BJ (cell line): ENCODE measurements at regions not wholly inside any gene's neighbourhood (a gene's known extent, or its start where the extent isn't known, plus 50 kb on each side); places are given as distances from the start of the nearest gene placed in this dataset.

Source experiments
- CTCF ChIA-PET: fragments of 350-600 bp; formaldehyde crosslinking; extraction: SDS; loops from one replicate; lab custom pipeline; 2021; ENCODE audit warnings: antibody characterized with exemption, inconsistent platforms; lab: Yijun Ruan, JAX
- POLR2A ChIA-PET: fragments of 300-600 bp; sonication (Branson Sonifier 250); formaldehyde crosslinking; extraction: SDS; loops from one replicate; lab custom pipeline; 2021; ENCODE audit warnings: antibody characterized with exemption; lab: Charles Lee
- DNase-seq: peaks from one replicate; pipeline ENCODE4 v3.0.0-alpha.2; 2011; ENCODE audit warnings: low read depth
- H3K27me3 ChIP-seq: 2 replicates; pipeline ENCODE4 v1.6.0; 2011; ENCODE audit warnings: low read length; ENCODE audit not compliant: control insufficient read depth, insufficient read depth
- H3K36me3 ChIP-seq: 2 replicates; pipeline ENCODE4 v1.5.1; 2011; ENCODE audit warnings: low read length; ENCODE audit not compliant: control insufficient read depth, insufficient read depth
- H3K4me3 ChIP-seq: 2 replicates; pipeline ENCODE4 v1.5.1; 2011; ENCODE audit warnings: low read depth, mild to moderate bottlenecking, control low read depth, low read length
- TF ChIP-seq, protein P1 (sequence below): IDR thresholded peaks from 2 replicates; pipeline ENCODE4 v1.5.1; 2011; ENCODE audit warnings: low read depth, mild to moderate bottlenecking, control low read depth, inconsistent platforms, low read length, moderate library complexity; ENCODE audit not compliant: insufficient read depth

DNA sequence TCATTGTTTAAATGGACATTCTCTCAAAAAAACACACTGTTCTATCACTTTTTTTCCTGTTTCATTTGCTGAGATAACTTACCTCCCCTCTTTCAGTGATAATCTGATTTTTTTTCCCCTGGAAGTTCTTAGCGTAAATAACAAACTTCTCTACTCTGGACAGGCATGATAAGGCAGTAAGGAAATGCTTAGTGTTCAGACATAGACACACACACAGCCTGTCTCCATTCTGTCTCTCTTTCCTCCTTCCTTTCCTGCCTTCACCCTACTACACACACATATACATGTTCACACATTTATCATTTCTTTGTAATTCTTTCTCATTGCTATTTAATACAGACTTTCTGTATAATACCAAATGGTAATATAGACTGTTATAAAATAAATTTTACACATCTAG, 470.8 kb upstream of the ROBO1 start:
- POLR2A ChIA-PET: no interaction called here
- Histone ChIP-seq H3K27me3 (no peaks in the 10 kb centered on the region), H3K4me3 (no peak overlapping the region), H3K36me3 (no peaks in the 10 kb centered on the region)
- TF ChIP-seq, protein P1, sequence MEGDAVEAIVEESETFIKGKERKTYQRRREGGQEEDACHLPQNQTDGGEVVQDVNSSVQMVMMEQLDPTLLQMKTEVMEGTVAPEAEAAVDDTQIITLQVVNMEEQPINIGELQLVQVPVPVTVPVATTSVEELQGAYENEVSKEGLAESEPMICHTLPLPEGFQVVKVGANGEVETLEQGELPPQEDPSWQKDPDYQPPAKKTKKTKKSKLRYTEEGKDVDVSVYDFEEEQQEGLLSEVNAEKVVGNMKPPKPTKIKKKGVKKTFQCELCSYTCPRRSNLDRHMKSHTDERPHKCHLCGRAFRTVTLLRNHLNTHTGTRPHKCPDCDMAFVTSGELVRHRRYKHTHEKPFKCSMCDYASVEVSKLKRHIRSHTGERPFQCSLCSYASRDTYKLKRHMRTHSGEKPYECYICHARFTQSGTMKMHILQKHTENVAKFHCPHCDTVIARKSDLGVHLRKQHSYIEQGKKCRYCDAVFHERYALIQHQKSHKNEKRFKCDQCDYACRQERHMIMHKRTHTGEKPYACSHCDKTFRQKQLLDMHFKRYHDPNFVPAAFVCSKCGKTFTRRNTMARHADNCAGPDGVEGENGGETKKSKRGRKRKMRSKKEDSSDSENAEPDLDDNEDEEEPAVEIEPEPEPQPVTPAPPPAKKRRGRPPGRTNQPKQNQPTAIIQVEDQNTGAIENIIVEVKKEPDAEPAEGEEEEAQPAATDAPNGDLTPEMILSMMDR: no peak
- CTCF ChIA-PET: no interaction called here
- no peak for DNase-seq

GRCh38 chr3:80238152-80238551, 470.4 kb upstream of the ROBO1 start:
- TF ChIP-seq, protein P1: no peak
- Histone ChIP-seq H3K36me3 (no peaks in the 10 kb centered on the region), H3K27me3 (no peaks in the 10 kb centered on the region), H3K4me3 (no peak overlapping the region)
- POLR2A ChIA-PET: no interaction called here
- CTCF ChIA-PET: no interaction called here
- DNase-seq: peak; percentile 45

DNA sequence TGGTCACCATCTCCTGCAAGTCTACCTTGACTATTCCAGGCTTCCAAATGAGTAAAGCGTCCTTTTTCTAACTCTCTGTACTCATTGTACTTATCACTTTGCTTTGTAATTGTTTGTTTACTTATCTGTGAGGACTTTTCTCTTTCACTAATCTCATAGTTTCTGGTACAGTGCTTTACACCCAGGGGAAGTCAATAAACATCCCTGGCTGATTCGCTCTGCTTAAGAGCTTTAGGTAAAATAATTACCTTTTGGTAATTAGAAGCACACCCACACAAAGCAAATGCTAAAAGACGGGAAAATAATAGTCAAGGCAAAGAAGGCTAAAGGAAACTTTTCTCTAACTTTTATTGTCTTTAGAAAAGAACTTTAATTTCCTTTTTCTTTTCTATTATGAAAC, 466.9 kb upstream of the ROBO1 start:
- TF ChIP-seq, protein P1: no peak
- no peaks in the 10 kb centered on the region for H3K27me3 ChIP-seq
- CTCF ChIA-PET: no interaction called here
- DNase-seq: no peak
- H3K36me3 ChIP-seq: no peaks in the 10 kb centered on the region
- POLR2A ChIA-PET: no interaction called here
- no peak overlapping the region for H3K4me3 ChIP-seq

- TF ChIP-seq, protein P1: no peak
- Histone ChIP-seq H3K27me3 (no peaks in the 10 kb centered on the region), H3K4me3 (no peak overlapping the region), H3K36me3 (no peaks in the 10 kb centered on the region)
- DNase-seq: no peak
- ChIA-PET CTCF (interaction anchor here (0.6 kb wide), 1 partner anchor 657 kb away, joined by 3 read pairs; no protein-coding TSS in a partner anchor), POLR2A (no interaction called here)
Observed at GRCh38 chr3:80233576-80233975, 465.8 kb upstream of the ROBO1 start.

DNA sequence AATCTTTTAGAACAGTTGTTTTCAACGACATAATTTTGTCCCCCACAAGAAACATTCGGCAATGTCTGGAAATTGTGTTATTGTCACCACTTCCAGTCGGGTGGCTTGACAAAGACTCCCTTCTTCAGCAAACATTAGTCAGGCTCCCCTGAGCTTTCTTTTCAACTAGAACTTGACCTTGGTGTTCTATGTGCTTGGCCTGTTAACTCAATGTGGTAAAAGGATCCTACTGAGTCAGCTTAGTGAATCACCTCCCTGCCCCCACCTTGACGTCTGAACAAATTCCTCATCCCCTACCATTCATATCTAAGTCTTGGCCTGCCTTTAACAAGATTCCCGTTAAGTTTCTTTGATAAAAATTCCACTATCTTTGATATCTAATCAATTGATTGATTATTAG, 465.0 kb upstream of the ROBO1 start:
- no peaks in the 10 kb centered on the region for H3K27me3 ChIP-seq
- H3K36me3 ChIP-seq: no peaks in the 10 kb centered on the region
- POLR2A ChIA-PET: no interaction called here
- H3K4me3 ChIP-seq: no peak overlapping the region
- TF ChIP-seq, protein P1: no peak
- CTCF ChIA-PET: no interaction called here
- DNase-seq: peak; percentile 10
